HG03469 (cell line): ENCODE measurements at regions not wholly inside any gene's neighbourhood (a gene's known extent, or its start where the extent isn't known, plus 50 kb on each side); places are given as distances from the start of the nearest gene placed in this dataset.
A peak's percentile ranks its signal among the peaks of the same experiment; 100 is the strongest.

Experiments
- ATAC-seq: cut with Tn5 transposase; IDR thresholded peaks from one replicate; pipeline ENCODE4 v1.9.1; 2021; ENCODE audit warnings: mild to moderate bottlenecking, moderate library complexity, moderate number of reproducible peaks; ENCODE audit not compliant: unreplicated experiment

DNA sequence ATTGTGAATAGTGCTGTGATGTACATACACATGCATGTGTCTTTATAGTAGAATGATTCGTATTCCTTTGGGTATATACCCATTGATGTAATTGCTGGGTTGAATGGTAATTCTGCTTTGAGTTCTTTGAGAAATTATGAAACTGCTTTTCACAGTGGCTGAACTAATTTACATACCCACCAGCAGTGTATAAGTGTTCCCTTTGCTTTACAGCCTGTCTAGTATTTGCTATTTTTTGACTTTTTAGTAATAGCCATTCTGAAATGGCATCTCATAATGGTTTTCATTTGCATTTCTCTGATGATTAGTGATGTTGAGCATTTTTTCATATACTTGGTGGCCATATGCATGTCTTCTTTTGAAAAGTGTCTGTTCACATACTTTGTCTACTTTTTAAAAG is 54.5 kb upstream of the FAM78B start:
- no peak for ATAC-seq

DNA sequence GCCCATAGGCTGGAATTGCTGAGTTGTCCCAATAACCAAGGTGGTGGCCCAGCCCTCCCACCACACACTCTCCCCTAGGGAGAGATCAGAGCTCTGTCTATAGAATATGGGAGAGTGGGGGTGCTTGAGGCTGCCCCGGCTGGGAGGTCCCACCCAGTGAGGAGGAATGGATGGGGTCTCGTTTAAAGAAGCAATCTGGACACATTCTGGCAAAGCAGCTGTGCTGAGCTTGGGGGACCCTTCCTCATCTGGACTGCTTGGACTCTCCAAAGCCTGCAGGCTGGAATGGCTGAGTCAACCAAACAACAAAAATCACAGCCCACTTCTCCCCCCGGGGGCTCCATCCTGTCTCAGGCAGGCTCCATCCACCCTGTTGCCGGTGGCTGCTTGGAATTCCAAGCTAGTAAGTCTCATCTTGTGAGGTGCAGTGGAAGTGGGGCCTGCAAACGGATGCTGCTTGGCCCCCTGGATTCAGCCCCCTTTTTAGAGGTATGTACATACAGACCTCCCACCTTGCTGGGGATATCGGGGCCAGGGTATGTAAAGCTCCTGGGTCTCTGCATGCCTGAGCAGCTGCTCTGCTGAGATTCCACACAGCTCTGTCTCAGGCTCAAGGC is 67.1 kb upstream of the FAM78B start:
- no peak for ATAC-seq

DNA sequence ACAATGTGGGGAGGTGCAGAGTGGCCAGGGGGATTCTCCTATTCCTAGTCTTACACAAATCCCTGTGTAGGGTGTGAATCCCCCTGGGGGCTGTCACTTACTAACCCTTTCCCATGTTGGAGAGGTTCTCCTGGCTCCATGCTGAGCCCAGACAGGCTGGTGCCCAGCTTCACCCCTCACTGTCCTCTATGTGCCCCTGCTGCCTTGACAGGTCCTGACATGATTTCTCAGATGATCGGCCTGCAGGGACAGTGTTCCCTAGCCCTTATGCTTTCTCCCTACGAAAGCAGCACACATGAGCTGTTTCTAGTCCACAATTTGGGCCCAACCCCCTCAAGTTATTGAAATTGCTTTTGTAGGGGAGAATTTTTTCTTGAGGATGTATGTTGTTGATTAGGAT is 68.9 kb upstream of the FAM78B start:
- ATAC-seq = no peak

DNA sequence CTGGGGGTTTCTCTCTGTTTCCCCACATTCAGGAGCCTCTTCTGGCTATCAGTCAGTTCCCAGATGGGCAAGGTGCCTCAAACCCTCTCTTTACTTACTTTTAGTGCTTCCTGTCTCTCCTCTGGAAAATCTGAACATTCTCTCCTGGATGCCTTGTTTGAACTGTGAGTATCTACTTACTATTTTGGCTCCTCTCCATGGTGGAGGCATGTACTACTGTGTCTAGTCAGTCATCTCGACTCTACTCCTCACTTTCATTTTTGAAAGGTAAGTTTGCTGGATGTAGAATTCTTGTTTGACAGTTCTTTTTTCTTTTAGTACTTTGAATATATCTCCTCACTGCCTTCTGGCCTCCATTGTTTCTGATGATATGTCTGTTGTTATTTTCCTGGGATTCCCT is 70.9 kb upstream of the FAM78B start:
- no peak for ATAC-seq

DNA sequence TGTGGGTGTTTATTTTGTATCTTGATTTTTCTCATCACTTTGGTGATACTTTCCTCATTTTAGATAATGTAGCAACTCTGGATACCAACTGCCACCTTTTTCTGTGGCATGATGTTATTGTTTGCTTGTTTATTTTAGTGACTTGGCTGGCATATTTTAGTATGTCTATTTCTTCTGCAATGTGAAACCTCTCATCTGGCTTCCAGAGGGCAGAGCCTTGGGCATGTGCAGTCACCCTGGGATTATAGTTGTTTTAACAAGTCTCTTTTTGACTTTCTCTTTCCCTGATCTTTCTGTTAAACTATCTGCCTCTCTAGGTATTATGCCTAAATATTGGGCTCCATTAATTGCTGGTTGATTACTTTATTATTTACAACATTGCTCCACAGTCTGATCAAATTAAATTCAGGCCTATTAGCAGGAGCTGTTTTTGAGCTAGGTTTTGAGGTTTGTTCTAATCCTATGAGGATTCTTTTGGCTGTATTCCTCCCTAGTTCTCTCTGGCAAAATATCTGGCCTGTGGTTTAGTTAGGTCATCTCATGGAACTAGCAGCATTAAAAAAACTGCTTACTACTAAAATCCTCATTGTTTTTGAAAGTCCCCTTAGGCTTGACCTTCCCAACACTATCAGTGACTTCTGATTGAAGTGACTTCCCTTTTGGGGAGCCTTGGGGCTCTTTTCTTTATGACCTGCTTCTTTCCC is 86.4 kb upstream of the FAM78B start:
- ATAC-seq = no peak

DNA sequence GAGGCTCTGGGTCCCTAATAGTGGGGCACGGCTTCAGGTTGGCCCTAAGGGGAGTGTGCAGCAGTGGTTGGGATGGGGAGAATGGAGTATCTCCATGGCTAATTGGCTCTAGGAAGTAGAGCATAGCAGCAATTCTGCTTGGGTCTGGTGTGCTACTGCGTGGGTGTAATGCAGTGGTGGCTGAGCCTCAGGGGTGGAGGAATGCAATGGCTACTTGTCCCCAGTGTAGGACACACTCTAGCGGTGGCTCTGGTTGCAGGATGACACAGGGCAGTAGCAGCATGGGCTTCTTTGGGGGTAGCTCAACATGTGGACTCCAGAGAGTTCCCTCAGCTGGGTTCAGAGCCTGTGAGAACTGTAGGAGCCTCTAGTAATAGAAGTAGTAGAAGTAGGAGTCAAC is 91.2 kb upstream of the FAM78B start:
- ATAC-seq = no peak

DNA sequence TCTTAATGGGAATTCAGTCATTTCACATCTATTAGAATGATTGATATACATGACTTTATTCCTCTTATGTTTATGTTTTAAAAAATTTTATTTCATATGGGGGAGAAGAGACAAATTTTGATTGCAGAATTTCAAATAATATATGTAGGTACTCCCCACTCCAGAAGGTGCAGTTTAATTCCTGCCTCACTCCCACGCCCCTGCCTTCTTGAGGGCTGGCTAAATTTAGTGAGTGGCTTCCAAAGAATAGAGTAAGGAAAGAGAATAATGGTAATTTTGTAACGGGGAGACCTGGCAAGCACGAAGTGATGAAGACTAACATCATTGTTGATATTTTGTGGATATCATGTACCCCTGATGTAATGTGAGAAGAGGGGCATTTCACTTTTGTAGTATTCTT is 94.7 kb upstream of the FAM78B start:
- no peak for ATAC-seq

DNA sequence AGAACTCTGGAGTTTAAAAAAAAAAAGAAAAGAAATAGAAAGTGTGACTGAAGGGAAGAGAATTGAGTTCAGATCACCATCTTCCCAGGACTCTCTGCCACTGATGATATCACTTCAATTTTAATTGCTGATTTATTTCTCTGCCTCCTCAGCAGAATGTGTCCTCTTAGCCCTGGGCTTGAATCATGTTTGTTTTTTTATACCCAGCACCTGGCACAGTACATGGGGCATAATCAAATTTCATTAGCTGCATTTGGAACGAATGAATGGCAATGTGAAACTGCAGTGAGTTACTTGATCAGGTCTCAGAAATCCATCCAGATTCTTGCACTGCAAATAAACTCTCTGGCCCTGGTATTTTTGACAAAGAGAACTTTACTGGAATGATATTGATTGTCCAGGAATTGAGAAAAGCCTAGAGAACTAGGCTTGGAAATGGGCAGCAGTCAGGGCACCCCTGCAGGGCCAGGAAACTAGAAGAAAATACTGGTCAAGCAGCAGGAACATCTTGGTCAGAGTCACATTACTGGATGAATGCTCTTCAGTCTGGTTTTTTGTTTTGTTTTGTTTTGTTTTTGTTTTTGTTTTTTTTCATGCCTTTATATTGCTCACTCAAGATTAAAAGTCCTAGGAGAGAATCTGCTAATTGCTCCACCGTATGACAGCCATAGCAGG is 103.8 kb upstream of the FAM78B start:
- no peak for ATAC-seq

DNA sequence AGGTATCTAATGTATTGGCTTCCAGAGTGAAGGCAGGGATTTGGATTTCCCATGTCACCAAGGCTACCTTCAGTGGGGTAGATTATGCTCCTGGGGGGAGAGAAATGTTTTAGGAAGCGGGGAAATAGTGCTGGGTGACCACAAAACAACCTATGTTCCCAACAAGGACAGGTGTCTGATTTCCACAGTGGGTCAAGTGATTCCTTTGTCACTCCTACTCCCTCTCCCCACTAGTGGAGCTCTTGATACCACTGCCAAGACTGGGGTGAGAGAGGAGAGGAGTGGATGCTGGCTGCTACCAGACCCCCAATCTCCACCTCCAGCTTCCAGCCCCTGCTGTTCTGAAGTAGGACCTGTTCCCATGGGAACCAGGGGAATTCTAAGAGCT is 104.3 kb upstream of the FAM78B start:
- ATAC-seq = no peak

DNA sequence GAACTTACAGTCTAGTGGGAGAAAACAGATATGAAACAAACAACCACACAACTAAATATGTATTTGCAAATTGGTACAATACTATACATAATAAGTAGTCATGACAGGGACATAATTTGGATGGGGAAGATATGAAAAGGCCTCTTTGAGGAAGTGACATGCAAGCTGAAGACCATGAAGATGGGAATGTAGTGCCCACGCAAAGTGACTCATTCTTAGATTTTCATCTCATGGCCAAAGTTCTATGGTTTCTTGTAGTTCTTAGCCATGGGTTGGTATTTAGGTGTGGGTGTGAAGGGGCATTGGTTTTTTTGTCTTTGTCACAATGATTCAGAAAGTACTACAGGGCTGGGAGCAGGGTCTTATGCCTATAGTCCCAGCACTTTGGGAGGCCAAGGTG is 105.4 kb upstream of the FAM78B start:
- peak; percentile 95 for ATAC-seq

DNA sequence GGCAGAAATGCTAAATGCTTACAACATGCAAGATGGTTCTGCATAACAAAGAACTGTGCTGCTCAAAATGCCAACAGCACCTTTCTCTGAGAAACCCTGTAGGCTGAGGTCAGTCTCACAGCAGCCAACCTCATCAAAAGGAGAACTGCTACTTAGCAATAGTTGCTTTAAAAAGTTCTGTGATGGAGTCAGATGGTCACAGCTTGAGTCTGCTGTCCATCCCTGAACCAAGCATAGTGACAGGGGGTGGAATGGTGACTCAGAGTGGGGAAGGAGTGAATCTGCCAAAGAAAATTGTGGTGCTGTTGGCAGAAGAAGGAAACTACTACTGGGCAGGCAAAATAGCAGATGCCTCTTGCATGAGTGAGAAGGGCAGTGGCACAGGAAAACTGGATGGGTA is 106.0 kb upstream of the FAM78B start:
- ATAC-seq = no peak

DNA sequence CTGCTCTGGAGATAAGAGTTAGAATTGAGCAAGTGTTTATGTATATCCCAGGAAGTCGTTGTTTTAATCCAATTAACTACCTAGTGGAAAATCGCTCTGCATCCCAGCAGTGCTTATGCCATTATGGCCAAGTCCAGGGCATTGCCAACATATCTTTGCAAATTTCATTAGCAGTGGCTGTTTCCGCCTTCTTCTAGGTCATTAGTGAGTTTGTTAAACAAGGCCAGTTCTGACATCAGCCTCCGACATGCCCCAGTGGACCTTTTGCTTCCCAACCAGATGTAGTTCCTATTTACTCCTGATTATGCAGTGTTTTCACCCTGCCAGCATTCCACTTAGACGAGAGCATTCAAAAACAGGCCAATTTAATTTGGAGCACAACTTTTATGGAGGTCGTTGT is 106.8 kb upstream of the FAM78B start:
- ATAC-seq = no peak

DNA sequence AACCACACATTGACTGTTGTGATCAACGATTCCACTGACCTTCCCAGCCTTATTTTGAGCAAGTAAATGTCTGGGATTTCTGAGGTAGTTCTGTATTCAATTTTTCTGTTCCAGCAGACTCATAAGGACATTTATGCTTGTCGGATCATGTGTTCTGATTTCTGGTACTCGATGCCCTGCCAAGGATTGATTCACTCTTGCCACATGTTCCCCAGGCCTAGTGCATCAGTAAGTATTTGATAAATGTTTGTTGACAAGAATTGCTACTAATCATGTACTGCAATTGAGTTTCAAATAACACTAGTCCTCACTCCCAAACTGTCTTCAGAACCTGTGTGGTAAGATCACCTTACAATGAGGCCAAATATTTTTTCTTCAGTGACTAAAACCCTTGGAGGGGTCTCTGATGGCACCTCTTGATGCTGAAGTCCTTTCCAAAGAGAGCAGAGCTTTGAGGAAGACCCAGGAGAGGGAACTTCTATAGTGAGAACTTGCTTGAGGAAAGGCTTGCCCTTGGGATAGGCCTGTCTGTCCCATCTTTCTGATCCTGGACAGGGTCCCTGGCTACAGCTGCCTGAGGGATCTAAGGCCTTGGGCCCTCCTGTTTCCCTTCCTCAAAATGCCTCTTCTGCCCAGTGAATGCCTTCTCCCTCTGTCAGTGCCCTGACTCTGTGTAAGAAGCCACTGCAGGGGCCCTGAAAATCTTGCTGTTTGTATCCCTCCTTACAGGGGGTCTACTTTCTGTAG is 115.8 kb upstream of the FAM78B start:
- ATAC-seq = no peak

DNA sequence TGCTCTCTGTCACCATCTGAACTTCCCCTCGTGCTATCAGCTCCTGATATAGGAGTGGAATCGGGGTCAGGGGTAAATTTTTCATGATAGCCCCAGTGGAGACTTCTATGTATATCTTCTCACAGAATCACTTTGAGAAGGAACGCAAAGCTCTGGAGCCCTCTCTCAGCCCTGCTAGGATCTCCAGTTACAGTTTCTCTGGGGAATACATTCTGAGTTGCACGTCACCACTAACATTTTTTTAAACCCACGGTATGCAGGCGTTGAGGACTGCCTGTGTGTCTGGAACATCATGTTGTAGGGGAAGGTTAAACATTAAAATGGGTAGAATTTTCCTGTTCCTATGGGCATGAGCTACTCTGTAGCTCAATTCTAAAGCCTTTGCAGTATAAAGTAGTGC is 116.4 kb upstream of the FAM78B start:
- no peak for ATAC-seq

DNA sequence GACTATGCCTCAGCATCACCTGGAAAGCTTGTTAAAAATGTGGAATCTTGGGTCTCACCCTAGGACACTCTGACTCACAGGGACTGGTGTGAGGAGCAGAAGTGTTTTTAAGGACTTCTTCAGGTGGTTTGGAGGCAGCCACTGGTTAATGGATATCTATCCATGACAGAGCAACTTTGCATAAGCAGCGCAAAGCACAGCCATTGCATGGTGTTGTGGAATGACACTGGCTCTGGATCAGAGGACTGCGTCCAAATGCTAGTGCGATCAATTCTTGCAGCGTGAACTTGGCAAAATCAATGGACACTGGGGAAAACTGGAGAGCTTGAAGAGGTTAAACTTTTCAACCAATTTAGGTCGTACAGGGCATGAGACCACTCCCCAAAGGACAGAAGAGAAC is 116.8 kb upstream of the FAM78B start:
- ATAC-seq = no peak

DNA sequence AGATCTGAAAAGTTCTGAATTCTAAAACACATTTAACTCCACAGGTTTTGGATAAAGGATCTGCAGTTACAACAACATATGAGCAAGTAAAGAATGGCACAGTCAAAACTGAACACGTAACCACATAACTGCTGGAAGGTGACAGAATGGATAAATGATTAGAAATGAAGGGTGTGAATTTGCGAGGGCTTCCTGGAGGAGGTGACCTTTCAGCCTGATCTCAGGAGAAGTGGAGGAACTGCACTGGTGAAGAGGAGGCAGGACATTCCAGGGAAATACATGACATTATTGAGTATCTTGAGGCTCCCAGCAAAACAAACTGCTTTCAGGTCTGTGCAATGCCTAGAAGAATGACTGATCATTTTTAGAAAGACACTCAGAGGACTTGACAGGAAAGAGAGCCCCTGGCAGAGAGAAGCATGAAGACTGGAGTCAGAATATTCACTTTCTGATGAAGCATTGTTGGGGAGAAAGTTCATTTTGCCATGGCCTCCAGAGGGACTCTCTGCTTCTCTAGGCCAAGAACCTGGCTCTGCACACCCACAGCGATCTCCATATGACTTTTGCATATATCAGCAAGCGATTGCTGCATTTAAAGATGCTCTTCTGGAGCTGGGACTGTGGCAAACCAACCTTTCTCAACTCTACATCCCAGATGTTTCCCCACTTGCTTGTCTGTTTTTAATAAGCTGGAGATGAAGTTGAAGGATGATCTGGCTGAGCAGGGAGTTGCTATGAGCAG is 122.7 kb upstream of the FAM78B start:
- no peak for ATAC-seq

DNA sequence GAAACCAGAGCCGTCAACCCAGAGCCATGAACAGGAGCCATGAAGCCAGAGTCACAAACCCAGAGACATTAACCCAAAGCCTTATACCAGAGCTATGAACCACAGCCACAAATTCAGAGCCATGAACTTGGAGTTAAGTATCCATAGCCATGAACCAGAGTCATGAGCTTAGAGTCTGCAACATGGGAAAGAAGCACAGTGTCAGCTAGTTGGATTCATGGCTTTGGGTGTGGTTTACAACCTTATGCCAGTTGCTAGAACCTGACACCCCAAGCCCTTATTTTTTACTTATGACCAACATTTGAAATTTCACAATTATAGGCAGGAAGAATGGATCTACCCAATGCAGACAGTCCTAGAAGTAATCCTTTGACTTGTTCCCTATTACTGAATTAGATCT is 128.9 kb upstream of the FAM78B start:
- no peak for ATAC-seq

DNA sequence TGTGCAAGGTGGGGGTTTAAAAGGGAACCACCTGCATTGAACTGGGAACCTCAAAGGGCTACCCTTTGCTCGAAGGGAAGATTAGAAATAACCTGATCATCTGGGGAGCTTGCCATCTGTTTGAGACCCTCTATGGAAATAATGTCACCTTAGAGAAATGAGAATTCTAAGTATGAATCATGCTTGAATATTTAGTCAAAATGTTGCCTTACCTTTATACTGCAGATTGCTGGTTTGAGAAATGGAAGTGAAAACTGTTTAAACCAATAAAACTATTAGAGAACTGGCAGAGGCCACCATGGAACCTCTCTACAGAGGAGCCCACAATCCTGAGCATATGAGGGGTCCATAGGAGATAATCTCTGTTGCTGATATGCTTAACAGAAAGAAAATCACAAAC is 131.2 kb upstream of the FAM78B start:
- peak; percentile 49 for ATAC-seq

DNA sequence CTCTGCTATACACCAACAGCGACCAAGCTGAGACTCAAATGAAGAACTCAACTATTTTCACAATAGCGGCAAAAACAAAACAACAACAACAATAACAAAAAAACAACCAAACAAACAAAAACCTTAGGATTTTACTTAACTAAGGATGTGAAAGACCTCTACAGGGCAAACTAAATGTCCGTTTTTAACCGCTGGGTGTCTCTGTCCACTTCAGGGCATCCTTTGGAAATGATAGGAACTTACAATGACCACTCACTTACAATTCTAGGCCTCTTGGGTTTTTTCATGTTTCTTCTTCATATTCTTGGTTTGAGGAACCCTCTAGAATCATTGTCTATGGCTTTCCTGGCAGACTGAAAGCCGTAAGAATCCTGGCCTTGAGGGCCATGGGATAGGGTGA is 134.0 kb upstream of the FAM78B start:
- no peak for ATAC-seq

DNA sequence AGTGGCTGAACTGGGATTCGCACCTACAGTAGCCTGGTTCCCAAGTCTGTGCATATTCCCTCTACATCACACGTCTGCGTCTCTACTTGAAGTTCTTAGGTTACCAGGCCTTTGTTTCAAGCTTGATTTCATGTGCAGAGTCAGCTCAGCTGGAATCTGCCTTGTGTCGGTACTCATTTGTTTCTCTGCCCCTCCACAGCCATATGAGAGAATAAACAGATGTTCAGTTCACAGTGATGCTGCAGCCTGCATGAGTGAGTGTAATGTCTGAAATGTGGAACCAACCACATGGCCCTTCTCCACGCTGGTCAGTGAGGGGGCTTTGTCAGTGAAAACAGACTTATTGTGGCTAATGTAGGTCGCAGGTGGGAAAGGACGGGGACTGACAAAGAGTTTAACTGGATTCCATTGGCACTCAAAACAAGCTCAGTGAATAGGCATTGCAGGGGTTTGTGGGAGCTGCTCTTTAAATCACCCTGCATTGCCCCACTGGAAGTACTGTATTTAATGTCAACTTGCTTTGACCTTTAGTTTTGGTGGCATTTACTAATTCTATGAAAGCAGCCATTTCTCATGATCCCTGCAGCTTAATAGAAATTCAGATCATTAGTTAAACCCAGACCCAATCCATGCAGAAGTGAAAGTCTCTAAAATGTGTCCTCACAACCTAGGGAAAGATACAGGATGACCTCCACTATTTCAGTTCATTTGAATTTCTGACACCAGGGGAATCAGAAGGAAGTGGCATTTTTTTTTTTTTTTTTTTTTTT is 136.4 kb upstream of the FAM78B start:
- ATAC-seq = no peak
